ENCODE measurements at regions not wholly inside any gene's neighbourhood (a gene's known extent, or its start where the extent isn't known, plus 50 kb on each side); places are given as distances from the start of the nearest gene placed in this dataset.

- Histone ChIP-seq H3K79me2 (ENCODE audit: insufficient read depth, low read length) (no peaks in the 10 kb centered on the region), H2AFZ (ENCODE audit: low read depth, low read length, poor library complexity, severe bottlenecking) (no peak overlapping the region), H3K9me3 (ENCODE audit: control insufficient read depth in 1 of 2, insufficient read depth in 1 of 2, low read depth in 1 of 2, low read length in 2 of 2) (no peaks in the 10 kb centered on the region), H3K9ac (ENCODE audit: low read length) (no peak overlapping the region), H3K27me3 (ENCODE audit: insufficient read depth, low read length) (no peaks in the 10 kb centered on the region), H3K4me1 (ENCODE audit: control insufficient read depth in 1 of 2, insufficient read depth in 2 of 2, low read length in 2 of 2) (no peaks in the 10 kb centered on the region), H3K9me2 (ENCODE audit: insufficient read depth) (no peaks in the 10 kb centered on the region), H3K4me3 (replicated peaks in 1 of 2; ENCODE audit: low read depth in 1 of 2, low read length in 2 of 2) (no peak overlapping the region), H3K27ac (ENCODE audit: low read depth, low read length) (no peak overlapping the region), H3K36me3 (ENCODE audit: control insufficient read depth in 1 of 2, insufficient read depth in 2 of 2, low read length in 2 of 2) (no peaks in the 10 kb centered on the region), H4K20me1 (ENCODE audit: insufficient read depth) (no peaks in the 10 kb centered on the region), H3K4me2 (ENCODE audit: low read length) (no peak overlapping the region)
- RAD21 ChIA-PET (ENCODE audit: low non-redundant PET in 1 of 2, low total read pairs in 2 of 2, uncharacterized antibody in 2 of 2, unreplicated experiment in 2 of 2) = no interaction called here
- no peak for DNase-seq (ENCODE audit: low read depth, low spot score)
- intact Hi-C loops (cut with micrococcal nuclease) = no loop called here
- CTCF ChIA-PET = no interaction called here
- ATAC-seq = no peak
- TF ChIP-seq REST (IDR thresholded peaks at IDR 0.05; ENCODE audit: low read depth) = no peak
- no peak for TF ChIP-seq ATF3 (IDR thresholded peaks at IDR 0.05)
- TF ChIP-seq CTCF (IDR thresholded peaks at IDR 0.05 in 2 of 3, conservative IDR thresholded peaks at IDR 0.05 in 1 of 3; ENCODE audit: borderline replicate concordance in 1 of 3, insufficient read depth in 1 of 3, low read depth in 2 of 3, low read length in 2 of 3) = no peak
- no peak for TF ChIP-seq CBX3 (IDR thresholded peaks at IDR 0.05; ENCODE audit: low read depth)
- TF ChIP-seq ZFX (IDR thresholded peaks at IDR 0.05) = no peak
- TF ChIP-seq POLR2AphosphoS5 (IDR thresholded peaks at IDR 0.05; ENCODE audit: low read depth, low read length) = no peak
- TF ChIP-seq EZH2phosphoT487 (IDR thresholded peaks at IDR 0.05; ENCODE audit: borderline replicate concordance) = no peak
- TF ChIP-seq SP1 (IDR thresholded peaks at IDR 0.05; ENCODE audit: low read depth) = no peak
- no peak for TF ChIP-seq EGR1 (IDR thresholded peaks at IDR 0.05; ENCODE audit: low read depth)
- no peak for TF ChIP-seq POLR2A (IDR thresholded peaks at IDR 0.05; ENCODE audit: borderline replicate concordance, extremely low read depth, insufficient read depth, insufficient read length)
- no peak for TF ChIP-seq JUND (IDR thresholded peaks at IDR 0.05)
- TF ChIP-seq SIN3A (IDR thresholded peaks at IDR 0.05; ENCODE audit: low read depth) = no peak
- no peak for TF ChIP-seq CEBPB (IDR thresholded peaks at IDR 0.05; ENCODE audit: low read depth)
- TF ChIP-seq YY1 (IDR thresholded peaks at IDR 0.05; ENCODE audit: extremely low read depth, insufficient replicate concordance, low read depth, low read length) = no peak
- no peak for TF ChIP-seq ZBTB33 (IDR thresholded peaks at IDR 0.05; ENCODE audit: extremely low read depth, insufficient replicate concordance, low read length)
- TF ChIP-seq TCF7L2 (IDR thresholded peaks at IDR 0.05; ENCODE audit: borderline replicate concordance, extremely low read depth, insufficient read depth, insufficient read length) = no peak
- no peak for TF ChIP-seq SRF (IDR thresholded peaks at IDR 0.05; ENCODE audit: low read depth)
- TF ChIP-seq RAD21 (IDR thresholded peaks at IDR 0.05; ENCODE audit: low read depth) = no peak
- TF ChIP-seq ZNF274 (IDR thresholded peaks at IDR 0.05; ENCODE audit: low read depth, low read length) = no peak
- POLR2A ChIA-PET = no interaction called here
- no TSS peak for BruUV-seq (replicated peaks)
Measured at GRCh38 chr14:38835874-38836273, 267.2 kb downstream of the SEC23A start.

Measured in HCT116 (cell line).